ENCODE measurements at regions not wholly inside any gene's neighbourhood (a gene's known extent, or its start where the extent isn't known, plus 50 kb on each side); places are given as distances from the start of the nearest gene placed in this dataset.
"Not testable (repeated sequence)": the region's sequence is repeated elsewhere in the genome, so short reads cannot be mapped to it uniquely, and the experiment has no call there.

DNA sequence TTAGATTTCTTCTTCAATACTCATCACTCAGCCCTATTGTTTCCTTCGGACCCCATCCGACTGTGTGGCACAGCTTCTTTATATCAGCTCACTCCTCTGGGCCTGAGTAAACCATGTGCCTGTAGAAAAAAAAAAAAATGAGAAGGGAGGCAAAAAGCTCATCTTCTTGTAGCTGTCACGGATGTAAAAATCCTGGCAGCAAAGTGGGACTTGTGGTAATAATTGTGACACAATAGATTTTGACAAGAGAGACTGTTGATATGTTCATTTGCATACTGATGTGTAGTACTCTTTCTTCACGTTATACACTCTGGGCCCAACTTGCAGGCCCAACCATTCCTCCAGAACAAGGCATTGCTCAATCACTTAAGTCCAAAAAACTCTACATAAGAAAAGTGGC lies 270.0 kb upstream of the SMIM21 start:
- DNase-seq (ENCODE audit: insufficient read length, low spot score) (no peak), FAIRE-seq (no peak)

DNA sequence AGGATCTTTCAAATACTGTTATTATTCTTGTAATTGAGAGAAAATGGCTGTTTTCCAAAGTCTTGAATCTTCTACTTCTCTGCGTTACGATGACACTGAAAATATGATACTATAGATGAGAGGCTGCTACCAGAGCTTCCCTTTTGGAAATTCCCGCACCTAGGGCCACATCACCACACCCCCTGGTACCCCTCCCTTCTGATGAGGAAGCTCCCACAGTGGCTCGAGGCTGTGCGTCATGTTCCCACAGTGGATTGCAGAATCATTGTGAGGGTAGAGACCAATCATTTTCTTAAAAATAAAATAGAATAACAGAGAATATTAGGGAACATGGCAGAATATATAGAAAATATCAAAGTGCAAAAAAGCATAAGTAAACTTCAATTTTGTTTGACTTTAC lies 268.9 kb upstream of the SMIM21 start:
- FAIRE-seq (no peak), DNase-seq (ENCODE audit: insufficient read length, low spot score) (no peak)

DNA sequence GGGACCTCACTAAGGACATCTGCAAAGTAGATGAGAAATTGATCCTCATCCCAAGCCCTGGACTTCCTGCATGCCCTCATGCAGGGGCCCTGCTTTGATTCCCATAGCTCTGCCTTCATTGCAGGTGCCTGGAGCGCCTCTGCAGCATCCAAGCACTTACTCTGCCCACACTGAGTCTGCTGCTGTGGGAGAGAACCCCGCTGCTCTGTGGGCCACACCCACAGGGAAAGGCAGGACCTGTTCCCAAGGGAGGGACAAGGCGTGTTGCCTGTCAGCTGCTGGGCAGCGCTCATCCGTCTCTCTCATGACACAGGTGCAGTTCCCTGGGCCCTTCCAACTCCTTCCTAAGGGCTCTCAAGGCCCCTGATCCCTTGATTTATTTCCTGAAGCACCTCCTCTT lies 266.8 kb upstream of the SMIM21 start:
- FAIRE-seq (no peak), DNase-seq (ENCODE audit: insufficient read length, low spot score) (no peak)

DNA sequence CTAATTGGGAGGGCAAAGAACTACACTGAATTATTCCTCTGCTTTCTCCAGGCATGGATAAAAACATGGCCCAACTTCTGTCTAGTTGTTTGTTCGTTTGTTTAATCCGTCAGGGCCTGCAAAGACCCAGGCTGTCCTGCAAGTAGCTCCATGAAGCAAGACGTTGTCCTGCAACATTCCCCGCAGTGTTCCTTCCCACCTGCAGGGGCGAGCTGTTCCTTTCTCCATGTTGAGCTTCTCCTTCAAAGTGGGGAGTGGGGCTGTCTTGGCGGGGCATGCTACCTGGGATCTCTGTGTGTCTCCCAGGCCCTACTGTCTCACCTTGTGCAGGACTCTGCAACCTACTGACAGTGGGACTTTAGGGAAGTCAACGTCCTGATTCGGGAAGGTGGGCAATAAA lies 264.0 kb upstream of the SMIM21 start:
- no peak for FAIRE-seq
- no peak for DNase-seq (ENCODE audit: insufficient read length, low spot score)

DNA sequence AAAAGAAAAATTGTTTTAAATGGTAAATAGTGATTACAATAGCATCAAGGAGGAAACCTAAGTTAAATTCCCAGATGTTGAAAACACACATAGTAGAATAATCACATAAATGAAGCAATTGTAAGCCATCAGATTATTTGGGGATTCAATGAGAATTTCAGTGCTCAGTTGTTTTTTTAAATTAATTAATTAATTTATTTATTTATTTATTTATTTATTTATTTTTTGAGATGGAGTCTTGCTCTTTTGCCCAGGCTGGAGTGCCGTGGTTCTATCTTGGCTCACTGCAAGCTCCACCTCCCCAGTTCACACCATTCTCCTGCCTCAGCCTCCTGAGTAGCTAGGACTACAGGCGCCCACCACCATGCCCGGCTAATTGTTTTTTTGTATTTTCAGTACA lies 262.8 kb upstream of the SMIM21 start:
- not testable (repeated sequence) for FAIRE-seq; DNase-seq (ENCODE audit: insufficient read length, low spot score)

DNA sequence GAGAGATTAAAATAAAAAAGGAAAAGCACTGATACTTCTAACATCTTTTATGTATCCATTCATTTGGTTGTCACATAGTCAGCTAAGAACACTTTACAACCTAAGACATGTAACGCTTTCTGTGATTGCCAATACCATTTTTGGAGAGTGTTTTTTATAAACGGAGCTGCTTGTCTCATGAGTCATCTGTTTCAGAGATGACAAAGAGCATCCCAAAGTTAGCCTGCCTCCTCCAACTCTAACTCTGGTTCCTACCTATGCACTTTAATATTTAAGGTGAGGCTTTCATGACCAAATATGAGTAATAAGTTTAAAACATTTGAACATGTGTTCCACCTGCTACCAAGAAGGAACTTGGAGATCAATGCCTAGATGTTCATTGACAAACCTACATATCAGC lies 260.1 kb upstream of the SMIM21 start:
- DNase-seq (ENCODE audit: insufficient read length, low spot score): no peak
- FAIRE-seq: no peak

DNA sequence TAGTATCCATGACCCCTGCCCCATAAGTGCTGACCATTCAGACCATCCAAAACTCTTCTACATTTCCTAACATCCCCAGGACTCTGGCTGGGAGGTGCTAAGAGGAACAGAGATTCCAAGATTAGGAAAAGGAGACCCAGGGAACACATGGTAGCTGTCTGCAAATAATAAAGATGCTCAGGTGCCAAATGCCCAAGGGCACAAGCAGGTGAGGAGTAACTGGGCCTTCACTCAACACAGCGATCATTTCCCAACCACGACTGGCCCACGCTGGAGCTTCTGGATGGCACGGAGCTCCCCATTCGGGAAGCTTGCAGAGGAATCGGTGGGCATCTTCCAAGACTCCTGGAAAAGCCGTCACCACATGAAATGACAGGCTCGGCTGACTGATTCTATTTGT lies 255.9 kb upstream of the SMIM21 start:
- DNase-seq (ENCODE audit: insufficient read length, low spot score): no peak
- no peak for FAIRE-seq

DNA sequence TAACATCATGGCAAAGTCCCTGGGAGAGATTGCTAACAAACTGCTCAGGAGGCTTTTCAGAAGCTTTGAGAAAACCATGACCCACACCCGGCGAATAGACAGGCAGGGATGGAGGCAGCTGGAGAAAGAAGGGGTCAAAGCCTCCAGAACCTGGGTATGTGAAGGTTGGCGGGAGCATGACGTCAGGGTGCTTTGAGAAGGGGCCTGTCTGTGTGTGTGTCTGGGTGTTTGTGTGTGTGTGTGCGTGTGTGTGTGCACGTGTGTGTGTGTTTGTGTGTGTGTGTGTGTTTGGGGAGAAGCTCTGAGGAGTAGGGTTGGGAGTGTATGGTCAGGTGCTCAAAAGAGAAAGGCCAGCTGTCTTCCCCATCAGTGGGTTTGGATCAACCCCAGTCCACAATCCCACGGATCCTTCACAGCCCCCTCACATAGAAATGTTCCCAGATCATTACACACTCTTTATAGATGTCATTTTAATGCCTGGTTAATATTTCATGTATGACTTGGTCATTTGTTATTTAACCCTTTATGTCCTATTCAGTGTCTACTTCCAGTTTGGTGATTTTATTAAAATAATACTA lies 254.1 kb upstream of the SMIM21 start:
- DNase-seq (ENCODE audit: insufficient read length, low spot score) (no peak), FAIRE-seq (no peak)

DNA sequence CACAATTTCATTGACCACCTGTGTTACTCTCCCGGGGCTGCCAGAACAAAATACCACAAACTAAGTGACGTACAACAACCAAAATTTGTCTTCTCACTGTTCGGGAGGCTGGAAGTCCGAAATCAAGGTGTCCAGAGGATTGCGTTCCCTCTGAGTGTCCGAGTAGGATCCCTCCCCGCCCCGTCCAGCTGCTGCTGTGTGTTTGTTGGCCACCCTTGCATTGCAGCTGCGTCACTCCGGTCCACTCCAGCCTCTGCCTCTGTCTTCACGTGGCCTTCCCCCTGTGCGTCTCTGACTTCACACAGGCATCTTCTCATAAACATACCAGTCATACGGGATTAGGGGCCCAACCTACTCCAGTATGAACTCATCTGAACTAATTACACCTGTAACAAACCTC lies 251.8 kb upstream of the SMIM21 start:
- FAIRE-seq (no peak), DNase-seq (ENCODE audit: insufficient read length, low spot score) (no peak)

DNA sequence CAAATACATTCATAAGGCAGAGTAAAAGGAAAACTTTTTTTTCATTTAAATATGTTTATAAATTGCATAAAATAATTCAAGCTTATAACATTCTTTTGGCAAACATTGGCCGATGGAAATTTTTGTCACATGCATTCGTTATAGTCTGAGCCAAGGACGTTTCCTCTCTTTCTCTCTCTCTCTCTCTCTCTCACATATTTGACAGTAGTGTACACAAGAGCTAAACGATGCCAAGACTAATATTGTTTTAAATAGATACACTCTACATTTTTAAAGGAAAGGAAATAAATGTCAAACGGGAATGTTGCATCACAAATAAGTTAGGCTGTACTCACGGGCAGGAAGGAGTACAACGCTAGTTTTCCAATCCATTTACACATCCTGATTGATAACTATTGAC lies 251.1 kb upstream of the SMIM21 start:
- DNase-seq (ENCODE audit: insufficient read length, low spot score) (no peak), FAIRE-seq (no peak)

DNA sequence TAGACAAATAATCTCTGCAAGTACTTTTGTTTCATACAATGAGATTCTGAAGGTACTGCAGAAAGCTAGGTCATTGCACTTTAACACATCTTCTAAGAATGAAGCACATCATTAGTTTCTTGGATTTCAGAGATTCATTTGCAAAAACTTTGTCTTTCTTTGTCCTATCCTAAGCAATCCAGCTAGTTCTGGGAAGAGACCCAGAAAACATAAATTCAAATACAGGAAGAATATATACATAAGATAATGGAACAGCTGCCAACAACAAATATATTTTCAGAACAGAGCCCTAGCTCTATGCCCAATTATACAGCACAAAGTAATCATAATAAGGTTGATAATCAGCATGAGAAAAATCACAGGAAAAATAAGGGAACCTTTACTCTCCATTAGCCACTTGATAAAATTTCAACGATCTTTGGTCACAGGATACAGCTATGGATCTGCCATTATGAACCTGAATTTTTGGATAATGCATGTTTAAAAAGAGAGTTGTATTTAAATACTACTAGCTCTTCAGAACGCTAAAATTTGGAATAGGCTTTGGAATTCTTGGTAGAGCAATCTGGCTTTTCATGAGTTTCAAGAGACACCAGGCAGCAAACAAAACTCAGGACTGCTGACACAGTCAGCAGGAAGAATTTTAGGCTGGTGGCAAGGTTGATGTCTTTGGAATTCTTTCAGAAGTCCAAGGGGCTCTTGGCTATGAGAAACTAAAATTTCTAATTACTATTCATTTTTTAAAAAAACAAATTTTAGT lies 250.4 kb upstream of the SMIM21 start:
- DNase-seq (ENCODE audit: insufficient read length, low spot score) (no peak), FAIRE-seq (no peak)

DNA sequence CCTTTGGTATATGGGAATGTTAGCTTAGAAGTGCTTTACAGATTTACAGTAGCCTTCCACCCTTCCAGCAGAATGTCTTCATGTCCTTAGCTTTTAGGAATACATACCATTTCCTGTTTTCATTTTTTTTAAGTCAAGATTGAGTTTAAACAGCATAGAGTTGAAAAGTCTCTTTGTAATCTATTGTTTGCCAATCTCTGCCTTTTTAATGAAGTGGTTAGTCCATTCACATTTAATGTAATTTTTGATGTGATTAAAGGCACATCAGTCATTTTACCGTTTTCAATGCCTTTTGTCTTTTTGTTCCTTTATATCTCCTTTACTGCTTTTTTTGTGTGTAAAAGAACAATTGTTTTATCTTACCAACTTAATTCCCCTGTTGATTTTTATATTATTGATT lies 233.4 kb upstream of the SMIM21 start:
- DNase-seq (ENCODE audit: insufficient read length, low spot score) (no peak), FAIRE-seq (no peak)

DNA sequence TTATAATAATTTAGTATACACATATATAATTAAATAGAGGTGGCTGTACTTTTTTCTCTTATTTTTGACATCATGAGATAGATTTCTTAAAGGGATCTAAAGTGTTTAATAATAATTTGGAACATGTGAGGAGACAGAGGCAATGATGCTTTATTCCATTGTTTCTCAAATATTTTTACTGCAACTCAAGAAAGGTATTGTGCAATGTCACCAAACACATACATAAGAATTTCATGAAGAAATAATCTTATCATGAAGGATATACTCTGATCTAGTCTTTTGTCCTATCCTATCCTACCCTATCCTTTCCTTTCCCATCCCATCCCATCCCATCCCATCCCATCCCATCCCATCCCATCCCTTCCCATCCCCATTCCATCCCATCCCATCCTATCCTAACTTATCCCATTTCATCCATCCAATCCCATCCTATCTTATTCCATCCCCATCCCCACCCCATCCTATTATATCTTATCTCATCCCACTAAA lies 232.1 kb upstream of the SMIM21 start:
- DNase-seq (ENCODE audit: insufficient read length, low spot score) (no peak), FAIRE-seq (no peak)

DNA sequence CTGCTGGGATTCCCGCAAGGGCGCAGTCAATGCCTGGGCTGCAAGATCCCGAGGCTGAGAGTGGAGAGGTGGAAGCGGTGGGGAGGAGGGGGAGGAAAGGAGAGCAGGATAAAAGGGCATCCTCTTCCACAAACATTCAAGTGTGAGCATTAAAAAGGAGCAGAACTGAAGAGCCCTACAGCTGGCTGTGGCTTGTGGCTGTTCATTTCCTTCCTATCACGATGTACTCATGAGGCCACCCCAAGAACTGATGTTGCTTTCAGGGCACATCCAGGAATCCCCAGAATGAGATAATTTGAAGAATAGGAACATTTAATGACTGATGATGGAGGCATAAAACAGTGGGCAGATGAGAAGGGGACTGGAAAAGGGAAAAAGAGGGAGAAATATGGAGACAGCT lies 230.8 kb upstream of the SMIM21 start:
- DNase-seq (ENCODE audit: insufficient read length, low spot score): no peak
- FAIRE-seq: no peak

DNA sequence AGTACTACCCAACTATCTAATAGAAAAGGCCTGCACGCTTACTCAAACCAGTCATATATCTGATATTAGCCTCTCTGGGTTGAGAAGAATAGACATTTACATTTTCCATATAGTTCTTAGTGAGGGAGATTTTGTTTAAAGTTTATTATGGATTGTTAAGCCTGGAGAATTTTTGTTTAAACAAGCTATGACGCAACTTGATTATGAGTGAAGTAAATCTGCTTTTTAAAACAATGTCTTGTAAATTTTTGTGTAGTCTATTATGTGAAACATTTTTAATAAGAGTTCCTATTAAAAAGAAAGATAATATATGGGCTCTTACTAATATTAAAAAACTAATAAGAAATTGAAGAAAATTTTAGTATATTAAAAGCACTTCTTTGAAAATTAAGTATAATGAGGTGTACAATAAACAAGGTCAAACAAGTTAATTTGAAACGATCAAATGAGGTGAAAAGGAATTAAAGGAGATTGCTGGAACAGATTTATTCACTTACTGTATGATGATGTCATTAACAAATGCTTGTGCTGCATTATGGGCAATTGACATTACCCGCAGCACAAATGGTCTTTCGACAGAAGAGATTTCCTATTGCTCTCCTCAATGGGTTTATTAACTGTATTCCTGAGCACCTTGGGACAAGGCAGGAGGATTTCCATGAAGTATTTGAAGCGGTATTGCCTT lies 229.2 kb upstream of the SMIM21 start:
- DNase-seq (ENCODE audit: insufficient read length, low spot score): no peak
- FAIRE-seq: no peak

DNA sequence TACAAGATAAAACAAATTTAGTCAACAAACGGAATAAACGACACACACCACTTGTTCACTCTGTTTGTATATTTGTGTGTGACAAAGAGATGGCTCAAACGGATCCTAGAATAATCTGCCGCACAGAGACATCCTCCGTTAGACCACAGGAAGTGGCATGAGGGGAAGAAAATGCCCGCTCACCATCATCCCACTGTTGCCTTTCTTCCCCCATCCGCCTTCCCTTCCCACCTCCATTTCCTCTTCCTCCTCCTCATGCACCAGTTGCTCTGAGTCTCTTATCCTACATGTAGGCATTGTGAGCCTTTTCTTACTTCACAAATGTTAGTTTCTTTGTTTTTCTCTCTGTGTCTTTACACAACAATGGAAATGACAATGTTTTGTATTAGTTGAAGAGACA lies 228.5 kb upstream of the SMIM21 start:
- FAIRE-seq: no peak
- DNase-seq (ENCODE audit: insufficient read length, low spot score): no peak

DNA sequence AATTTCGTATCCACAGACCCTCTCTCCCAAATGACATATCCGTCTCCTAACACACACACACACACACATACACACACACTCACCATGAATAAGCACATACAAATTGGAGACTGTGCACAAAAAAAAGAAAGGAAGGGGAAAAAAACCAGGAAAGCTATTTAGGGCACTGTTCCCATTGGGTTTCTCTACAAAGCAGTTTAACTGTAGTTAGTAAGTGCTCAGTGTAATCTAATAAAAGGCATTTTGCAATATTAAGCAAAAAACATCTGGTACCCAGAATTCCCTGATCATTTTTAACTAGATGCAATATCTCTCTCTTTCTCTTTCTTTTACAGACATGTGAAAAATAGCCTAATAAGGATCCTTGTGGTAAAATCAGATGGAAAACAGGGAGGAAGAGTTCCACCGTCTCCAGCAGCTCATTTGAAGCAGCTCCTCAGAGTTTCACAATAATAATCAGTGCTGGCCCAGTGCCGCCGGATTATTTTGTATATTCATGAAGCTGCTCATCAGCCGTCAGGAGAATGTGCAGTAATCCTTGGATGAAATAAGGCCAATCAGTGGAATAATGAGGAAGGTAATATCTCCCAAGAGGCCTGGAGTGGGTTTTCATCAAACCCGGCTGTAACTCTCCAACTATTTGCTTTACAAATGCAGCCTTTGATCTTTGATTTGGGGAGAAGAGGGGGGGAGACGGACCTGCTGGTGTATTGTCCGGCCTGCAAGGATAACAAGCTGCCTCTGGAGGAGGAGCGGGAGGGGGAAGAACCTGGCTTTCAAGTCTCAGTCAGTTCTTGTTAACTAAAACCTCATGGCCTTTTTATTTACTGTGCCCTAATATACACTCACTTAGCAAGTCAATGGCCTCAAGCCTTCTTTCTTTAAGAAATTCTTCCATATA lies 227.6 kb upstream of the SMIM21 start:
- FAIRE-seq (no peak), DNase-seq (ENCODE audit: insufficient read length, low spot score) (no peak)

DNA sequence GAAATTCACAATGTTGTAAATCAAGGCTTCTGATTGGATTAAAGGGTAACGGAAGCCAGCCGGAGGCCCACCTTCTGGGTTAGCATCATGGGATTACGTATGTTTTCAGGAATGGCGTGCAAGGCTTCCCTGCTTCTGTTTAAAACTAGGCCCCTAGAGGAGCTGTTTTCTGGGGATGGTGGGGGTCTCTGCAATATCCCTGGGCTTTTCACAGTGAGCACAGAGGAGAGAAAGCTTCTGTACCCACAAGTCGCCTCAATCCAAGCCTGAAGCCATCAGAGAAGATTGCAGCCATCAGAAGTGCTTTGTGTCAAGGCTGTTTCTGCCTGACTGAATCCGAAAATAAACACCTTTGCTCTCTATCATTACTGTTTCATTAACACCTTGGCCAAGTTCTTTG lies 226.9 kb upstream of the SMIM21 start:
- no peak for FAIRE-seq

DNA sequence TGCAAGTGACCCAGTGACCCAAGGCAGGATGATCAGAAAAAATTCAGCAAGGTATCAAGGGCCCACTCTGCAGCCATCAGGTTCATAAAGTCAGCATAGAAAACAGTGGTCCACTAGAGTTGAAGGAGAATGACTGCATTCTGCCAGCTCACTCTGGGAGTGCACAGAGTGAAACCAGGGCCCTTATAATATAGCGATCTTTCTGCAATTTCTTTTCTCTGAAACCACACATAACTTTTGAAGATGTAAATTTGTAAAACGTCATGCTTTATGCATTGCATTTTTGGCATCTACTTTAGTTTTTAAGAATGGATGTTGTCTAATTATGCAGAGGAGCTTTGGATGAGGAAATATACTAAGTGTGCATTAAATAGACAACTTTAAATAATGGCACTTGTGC lies 225.0 kb upstream of the SMIM21 start:
- FAIRE-seq: no peak
- no peak for DNase-seq (ENCODE audit: insufficient read length, low spot score)

More for the DNA sequence above, 226.9 kb upstream of the SMIM21 start:
- no peak for DNase-seq (ENCODE audit: insufficient read length, low spot score)

DNA sequence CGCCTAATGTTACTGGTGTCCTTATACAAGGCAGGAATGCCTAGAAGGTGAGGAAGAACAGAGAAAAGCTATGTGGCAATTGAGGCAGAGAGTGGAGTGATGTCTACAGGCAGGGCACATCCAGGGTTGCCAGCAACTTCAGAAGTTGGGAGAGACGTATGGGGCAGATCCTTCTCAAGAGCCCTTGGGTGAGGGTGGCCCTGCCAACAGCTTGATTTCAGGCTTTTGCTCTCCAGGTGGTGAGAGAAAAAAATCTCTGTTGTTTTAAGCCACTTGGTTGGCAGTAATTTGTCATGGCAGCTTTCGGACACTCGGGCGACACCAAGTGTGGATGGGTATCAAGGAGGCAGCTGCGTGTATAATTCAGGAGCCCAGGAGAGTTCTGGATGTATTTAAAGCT lies 217.4 kb upstream of the SMIM21 start:
- no peak for DNase-seq (ENCODE audit: insufficient read length, low spot score)
- FAIRE-seq: no peak

DNA sequence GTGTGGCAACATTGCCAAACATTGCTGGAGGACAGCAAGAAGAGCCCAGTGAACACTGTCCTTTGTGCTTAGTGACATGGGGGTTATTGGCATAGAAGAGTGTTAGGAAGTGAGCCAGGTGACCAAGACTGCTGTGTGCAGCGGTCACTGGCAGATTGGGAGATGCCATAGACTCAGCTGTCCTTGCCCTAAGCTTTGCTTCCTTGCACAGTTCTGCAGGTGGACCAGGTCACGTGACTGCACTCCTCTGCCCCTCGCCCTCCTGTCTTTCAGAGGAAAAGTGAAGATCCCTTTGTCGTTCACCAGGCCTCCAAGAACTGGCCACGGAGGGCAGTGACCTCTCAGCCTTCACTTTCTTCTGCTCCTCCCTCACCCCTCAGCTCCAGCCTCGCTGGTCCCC lies 215.6 kb upstream of the SMIM21 start:
- no peak for FAIRE-seq
- DNase-seq (ENCODE audit: insufficient read length, low spot score): no peak

Data from GM19239 (cell line).